Activated naive CD8-positive, alpha-beta T cell treated with anti-CD3 and anti-CD28 coated beads, Interleukin-2, amount 10 ng/mL, durations not matched to agents 7 days and 5 days (primary cell): ENCODE measurements at regions not wholly inside any gene's neighbourhood (a gene's known extent, or its start where the extent isn't known, plus 50 kb on each side); places are given as distances from the start of the nearest gene placed in this dataset.

ENCODE experiments used
- ATAC-seq: fragments of 150-1000 bp; cut with Tn5 transposase; one replicate; pipeline ENCODE4 v1.10.0; 2021; ENCODE audit warnings: low read depth, moderate library complexity
- POLR2A ChIA-PET: fragments of 350-600 bp; sonication (Branson Sonifier 250); formaldehyde crosslinking; loops from one replicate; lab custom pipeline; 2021; ENCODE audit warnings: antibody characterized with exemption; lab: Charles Lee
- DNase-seq: peaks from one replicate; pipeline ENCODE4 v3.0.0; 2021
- H3K27ac Mint-ChIP-seq: one replicate; pipeline ENCODE4 v1.8.0; 2022; ENCODE audit warnings: mild to moderate bottlenecking, mixed read lengths
- H3K27me3 Mint-ChIP-seq: one replicate; pipeline ENCODE4 v1.8.0; 2022; ENCODE audit warnings: mild to moderate bottlenecking, moderate library complexity, mixed read lengths
- H3K36me3 Mint-ChIP-seq: one replicate; pipeline ENCODE4 v1.8.0; 2021; ENCODE audit warnings: mild to moderate bottlenecking, mixed read lengths
- H3K4me1 Mint-ChIP-seq: one replicate; pipeline ENCODE4 v1.8.0; 2021; ENCODE audit warnings: mixed read lengths
- H3K4me3 Mint-ChIP-seq: one replicate; pipeline ENCODE4 v1.8.0; 2022; ENCODE audit warnings: mild to moderate bottlenecking, moderate library complexity, mixed read lengths
- H3K9me3 Mint-ChIP-seq: one replicate; pipeline ENCODE4 v1.8.0; 2021; ENCODE audit warnings: mixed read lengths

- ATAC-seq, result no peak
- H3K27me3 Mint-ChIP-seq, result no peaks in the 10 kb centered on the region
- H3K9me3 Mint-ChIP-seq, result no peaks in the 10 kb centered on the region
- H3K4me3 Mint-ChIP-seq, result no peak overlapping the region
- H3K36me3 Mint-ChIP-seq, result no peaks in the 10 kb centered on the region
- H3K4me1 Mint-ChIP-seq, result no peaks in the 10 kb centered on the region
- no peak for DNase-seq
- H3K27ac Mint-ChIP-seq, result no peak overlapping the region
- POLR2A ChIA-PET, result no interaction called here
These were observed 664.5 kb upstream of the HTR2C start for GRCh38 chrX:113919387-113919786.

GRCh38 chrX:113906168-113906567, 677.7 kb upstream of the HTR2C start:
- H3K27ac Mint-ChIP-seq, result no peak overlapping the region
- H3K36me3 Mint-ChIP-seq, result no peaks in the 10 kb centered on the region
- DNase-seq (no peak), ATAC-seq (no peak)
- H3K4me1 Mint-ChIP-seq, result no peaks in the 10 kb centered on the region
- H3K4me3 Mint-ChIP-seq, result no peak overlapping the region
- no peaks in the 10 kb centered on the region for H3K9me3 Mint-ChIP-seq
- H3K27me3 Mint-ChIP-seq, result no peaks in the 10 kb centered on the region
- POLR2A ChIA-PET, result no interaction called here

- Mint-ChIP-seq H3K27me3 (no peaks in the 10 kb centered on the region), H3K9me3 (peaks cover 5% of the 10 kb centered on the region), H3K27ac (no peak overlapping the region), H3K36me3 (no peaks in the 10 kb centered on the region), H3K4me1 (no peaks in the 10 kb centered on the region), H3K4me3 (no peak overlapping the region)
- POLR2A ChIA-PET, result no interaction called here
- ATAC-seq (no peak), DNase-seq (no peak)
These were observed 691.0 kb upstream of the HTR2C start for GRCh38 chrX:113892891-113893290.

GRCh38 chrX:113892401-113892800, 691.5 kb upstream of the HTR2C start:
- Mint-ChIP-seq H3K4me1 (no peaks in the 10 kb centered on the region), H3K9me3 (peaks cover 5% of the 10 kb centered on the region), H3K36me3 (no peaks in the 10 kb centered on the region), H3K27ac (no peak overlapping the region), H3K27me3 (no peaks in the 10 kb centered on the region), H3K4me3 (no peak overlapping the region)
- DNase-seq (no peak), ATAC-seq (no peak)
- POLR2A ChIA-PET, result no interaction called here

- no peak for DNase-seq
- no peaks in the 10 kb centered on the region for H3K36me3 Mint-ChIP-seq
- no peak for ATAC-seq
- H3K27ac Mint-ChIP-seq, result no peak overlapping the region
- POLR2A ChIA-PET, result no interaction called here
- H3K27me3 Mint-ChIP-seq, result no peaks in the 10 kb centered on the region
- H3K4me3 Mint-ChIP-seq, result no peak overlapping the region
- H3K4me1 Mint-ChIP-seq, result no peaks in the 10 kb centered on the region
- no peaks in the 10 kb centered on the region for H3K9me3 Mint-ChIP-seq
These were observed 710.8 kb upstream of the HTR2C start for GRCh38 chrX:113873056-113873455.

- no peak for ATAC-seq
- no peaks in the 10 kb centered on the region for H3K4me1 Mint-ChIP-seq
- no peak overlapping the region for H3K27ac Mint-ChIP-seq
- H3K27me3 Mint-ChIP-seq, result no peaks in the 10 kb centered on the region
- H3K4me3 Mint-ChIP-seq, result no peak overlapping the region
- POLR2A ChIA-PET, result no interaction called here
- no peaks in the 10 kb centered on the region for H3K36me3 Mint-ChIP-seq
- no peak for DNase-seq
- H3K9me3 Mint-ChIP-seq, result no peaks in the 10 kb centered on the region
These were observed 715.2 kb upstream of the HTR2C start for GRCh38 chrX:113868711-113869110.

GRCh38 chrX:113868177-113868576, 715.7 kb upstream of the HTR2C start:
- no peak for DNase-seq
- POLR2A ChIA-PET, result no interaction called here
- no peak for ATAC-seq
- Mint-ChIP-seq H3K4me1 (no peaks in the 10 kb centered on the region), H3K4me3 (no peak overlapping the region), H3K9me3 (no peaks in the 10 kb centered on the region), H3K36me3 (no peaks in the 10 kb centered on the region), H3K27me3 (no peaks in the 10 kb centered on the region), H3K27ac (no peak overlapping the region)

GRCh38 chrX:113849408-113849807, 734.5 kb upstream of the HTR2C start:
- H3K9me3 Mint-ChIP-seq, result no peaks in the 10 kb centered on the region
- no peaks in the 10 kb centered on the region for H3K36me3 Mint-ChIP-seq
- POLR2A ChIA-PET, result no interaction called here
- H3K4me1 Mint-ChIP-seq, result no peaks in the 10 kb centered on the region
- DNase-seq, result no peak
- no peak overlapping the region for H3K4me3 Mint-ChIP-seq
- no peak for ATAC-seq
- no peak overlapping the region for H3K27ac Mint-ChIP-seq
- H3K27me3 Mint-ChIP-seq, result no peaks in the 10 kb centered on the region

GRCh38 chrX:113833096-113834055, 750.5 kb upstream of the HTR2C start:
- Mint-ChIP-seq H3K9me3 (no peaks in the 10 kb centered on the region), H3K27me3 (no peaks in the 10 kb centered on the region), H3K4me1 (no peaks in the 10 kb centered on the region), H3K36me3 (no peaks in the 10 kb centered on the region), H3K4me3 (no peak overlapping the region), H3K27ac (no peak overlapping the region)
- ATAC-seq (no peak), DNase-seq (no peak)
- POLR2A ChIA-PET, result no interaction called here

- ATAC-seq (no peak), DNase-seq (no peak)
- no peak overlapping the region for H3K4me3 Mint-ChIP-seq
- POLR2A ChIA-PET, result no interaction called here
- no peaks in the 10 kb centered on the region for H3K9me3 Mint-ChIP-seq
- H3K27me3 Mint-ChIP-seq, result no peaks in the 10 kb centered on the region
- H3K4me1 Mint-ChIP-seq, result no peaks in the 10 kb centered on the region
- no peak overlapping the region for H3K27ac Mint-ChIP-seq
- no peaks in the 10 kb centered on the region for H3K36me3 Mint-ChIP-seq
These were observed 755.4 kb upstream of the HTR2C start for GRCh38 chrX:113828470-113828869.

- Mint-ChIP-seq H3K27ac (no peak overlapping the region), H3K27me3 (no peaks in the 10 kb centered on the region), H3K36me3 (no peaks in the 10 kb centered on the region), H3K4me3 (no peak overlapping the region), H3K9me3 (peaks cover 4% of the 10 kb centered on the region), H3K4me1 (no peaks in the 10 kb centered on the region)
- ATAC-seq, result no peak
- DNase-seq, result no peak
- POLR2A ChIA-PET, result no interaction called here
These were observed 765.5 kb upstream of the HTR2C start for GRCh38 chrX:113818346-113818745.

- ATAC-seq (no peak), DNase-seq (no peak)
- POLR2A ChIA-PET, result no interaction called here
- Mint-ChIP-seq H3K4me3 (no peak overlapping the region), H3K36me3 (no peaks in the 10 kb centered on the region), H3K27ac (no peak overlapping the region), H3K27me3 (no peaks in the 10 kb centered on the region), H3K9me3 (no peaks in the 10 kb centered on the region), H3K4me1 (no peaks in the 10 kb centered on the region)
These were observed 779.1 kb upstream of the HTR2C start for GRCh38 chrX:113804819-113805218.

- H3K27ac Mint-ChIP-seq, result no peak overlapping the region
- no peak overlapping the region for H3K4me3 Mint-ChIP-seq
- POLR2A ChIA-PET, result no interaction called here
- no peaks in the 10 kb centered on the region for H3K4me1 Mint-ChIP-seq
- no peaks in the 10 kb centered on the region for H3K9me3 Mint-ChIP-seq
- DNase-seq, result no peak
- H3K27me3 Mint-ChIP-seq, result no peaks in the 10 kb centered on the region
- ATAC-seq, result no peak
- no peaks in the 10 kb centered on the region for H3K36me3 Mint-ChIP-seq
These were observed 779.6 kb upstream of the HTR2C start for GRCh38 chrX:113804291-113804690.

- ATAC-seq (no peak), DNase-seq (no peak)
- H3K36me3 Mint-ChIP-seq, result no peaks in the 10 kb centered on the region
- POLR2A ChIA-PET, result no interaction called here
- no peak overlapping the region for H3K27ac Mint-ChIP-seq
- H3K4me3 Mint-ChIP-seq, result no peak overlapping the region
- no peaks in the 10 kb centered on the region for H3K9me3 Mint-ChIP-seq
- H3K27me3 Mint-ChIP-seq, result no peaks in the 10 kb centered on the region
- H3K4me1 Mint-ChIP-seq, result no peaks in the 10 kb centered on the region
These were observed 781.0 kb upstream of the HTR2C start for GRCh38 chrX:113802837-113803236.
